ENCODE measurements at regions not wholly inside any gene's neighbourhood (a gene's known extent, or its start where the extent isn't known, plus 50 kb on each side); places are given as distances from the start of the nearest gene placed in this dataset.

- no peak for DNase-seq
- no peaks in the 10 kb centered on the region for H3K27me3 ChIP-seq
- 36 to 42% methylated on average over 1 of the region's 1 CpG for WGBS, 2 donors (ENCODE audit: low coverage in 1 of 2)
- no peak overlapping the region for H3K4me3 ChIP-seq
- in situ Hi-C loops (cut with MboI; ENCODE audit: low pct_ligation_motif_present in 1 of 4, low pct_unique_long_range_greater_than_20kb in 1 of 4, low sequenced_read_pairs in 3 of 4): loop anchor here (25.0 kb wide), 1 partner anchor 561 kb away; no protein-coding TSS in a partner anchor
- intact Hi-C loops (cut with DNase I; ENCODE audit: low total_unique reads): no loop called here
- H3K27ac ChIP-seq: no peak overlapping the region
- H3K9me3 ChIP-seq: no peaks in the 10 kb centered on the region
- no peaks in the 10 kb centered on the region for H3K36me3 ChIP-seq
- TF ChIP-seq POLR2A (IDR thresholded peaks at IDR 0.05) (no peak), EP300 (IDR thresholded peaks at IDR 0.05; ENCODE audit: low read depth) (no peak), POLR2AphosphoS5 (IDR thresholded peaks at IDR 0.05) (no peak), CTCF (IDR thresholded peaks at IDR 0.05) (no peak)
- H3K4me1 ChIP-seq: no peaks in the 10 kb centered on the region
Observed at GRCh38 chr1:209223791-209224190, 359.7 kb upstream of the CAMK1G start.

GRCh38 chr1:209224886-209225285 is 358.6 kb upstream of the CAMK1G start:
- H3K4me3 ChIP-seq: no peak overlapping the region
- no peak overlapping the region for H3K27ac ChIP-seq
- no peaks in the 10 kb centered on the region for H3K9me3 ChIP-seq
- TF ChIP-seq POLR2AphosphoS5 (IDR thresholded peaks at IDR 0.05) (no peak), EP300 (IDR thresholded peaks at IDR 0.05; ENCODE audit: low read depth) (no peak), CTCF (IDR thresholded peaks at IDR 0.05) (no peak), POLR2A (IDR thresholded peaks at IDR 0.05) (no peak)
- no peaks in the 10 kb centered on the region for H3K4me1 ChIP-seq
- no peaks in the 10 kb centered on the region for H3K36me3 ChIP-seq
- no peak for DNase-seq
- in situ Hi-C loops (cut with MboI; ENCODE audit: low pct_ligation_motif_present in 1 of 4, low pct_unique_long_range_greater_than_20kb in 1 of 4, low sequenced_read_pairs in 3 of 4) (loop anchor here (25.0 kb wide), 1 partner anchor 563 kb away; no protein-coding TSS in a partner anchor), intact Hi-C loops (cut with DNase I; ENCODE audit: low total_unique reads) (no loop called here)
- WGBS, 2 donors (ENCODE audit: low coverage in 1 of 2): 82 to 83% methylated on average over 4 of the region's 4 CpGs
- no peaks in the 10 kb centered on the region for H3K27me3 ChIP-seq

GRCh38 chr1:209227171-209227570 is 356.3 kb upstream of the CAMK1G start:
- Histone ChIP-seq H3K36me3 (no peaks in the 10 kb centered on the region), H3K9me3 (no peaks in the 10 kb centered on the region), H3K4me1 (no peaks in the 10 kb centered on the region), H3K27me3 (peaks cover 20% of the 10 kb centered on the region), H3K4me3 (no peak overlapping the region), H3K27ac (no peak overlapping the region)
- TF ChIP-seq EP300 (IDR thresholded peaks at IDR 0.05; ENCODE audit: low read depth) (no peak), POLR2AphosphoS5 (IDR thresholded peaks at IDR 0.05) (no peak), CTCF (IDR thresholded peaks at IDR 0.05) (no peak), POLR2A (IDR thresholded peaks at IDR 0.05) (no peak)
- no peak for DNase-seq
- 69 to 77% methylated on average over 5 to 6 of the region's 6 CpGs for WGBS, 2 donors (ENCODE audit: low coverage in 1 of 2)
- in situ Hi-C loops (cut with MboI; ENCODE audit: low pct_ligation_motif_present in 1 of 4, low pct_unique_long_range_greater_than_20kb in 1 of 4, low sequenced_read_pairs in 3 of 4) (no loop called here), intact Hi-C loops (cut with DNase I; ENCODE audit: low total_unique reads) (no loop called here)

GRCh38 chr1:209227941-209228340 is 355.6 kb upstream of the CAMK1G start:
- TF ChIP-seq POLR2AphosphoS5 (IDR thresholded peaks at IDR 0.05): no peak
- no peaks in the 10 kb centered on the region for H3K4me1 ChIP-seq
- WGBS, 2 donors (ENCODE audit: low coverage in 1 of 2): 73 to 86% methylated on average over 3 of the region's 3 CpGs
- no peaks in the 10 kb centered on the region for H3K36me3 ChIP-seq
- no peak overlapping the region for H3K27ac ChIP-seq
- in situ Hi-C loops (cut with MboI; ENCODE audit: low pct_ligation_motif_present in 1 of 4, low pct_unique_long_range_greater_than_20kb in 1 of 4, low sequenced_read_pairs in 3 of 4): no loop called here
- intact Hi-C loops (cut with DNase I; ENCODE audit: low total_unique reads): no loop called here
- H3K9me3 ChIP-seq: no peaks in the 10 kb centered on the region
- H3K4me3 ChIP-seq: no peak overlapping the region
- no peak for DNase-seq
- peaks cover 20% of the 10 kb centered on the region for H3K27me3 ChIP-seq

- Histone ChIP-seq H3K36me3 (no peaks in the 10 kb centered on the region), H3K4me3 (no peak overlapping the region), H3K9me3 (no peaks in the 10 kb centered on the region), H3K27ac (no peak overlapping the region), H3K4me1 (no peaks in the 10 kb centered on the region), H3K27me3 (peaks cover 20% of the 10 kb centered on the region)
- DNase-seq: no peak
- intact Hi-C loops (cut with DNase I; ENCODE audit: low total_unique reads): no loop called here
- WGBS, 2 donors (ENCODE audit: low coverage in 1 of 2): 72 to 80% methylated on average over 3 of the region's 3 CpGs
- in situ Hi-C loops (cut with MboI; ENCODE audit: low pct_ligation_motif_present in 1 of 4, low pct_unique_long_range_greater_than_20kb in 1 of 4, low sequenced_read_pairs in 3 of 4): no loop called here
- TF ChIP-seq POLR2A (IDR thresholded peaks at IDR 0.05): no peak
- TF ChIP-seq EP300 (IDR thresholded peaks at IDR 0.05; ENCODE audit: low read depth): no peak
- TF ChIP-seq POLR2AphosphoS5 (IDR thresholded peaks at IDR 0.05): no peak
- TF ChIP-seq CTCF (IDR thresholded peaks at IDR 0.05): no peak
Observed at GRCh38 chr1:209229494-209230061, 353.9 kb upstream of the CAMK1G start.
